ENCODE measurements at regions not wholly inside any gene's neighbourhood (a gene's known extent, or its start where the extent isn't known, plus 50 kb on each side); places are given as distances from the start of the nearest gene placed in this dataset.

GRCh38 chrX:116757491-116757890 is 294.7 kb upstream of the CT83 start:
- TF ChIP-seq POLR2AphosphoS5 (IDR thresholded peaks at IDR 0.05; ENCODE audit: borderline replicate concordance, low read depth, low read length): no peak
- TF ChIP-seq EZH2 (IDR thresholded peaks at IDR 0.05): no peak
- TF ChIP-seq FOXP2 (optimal IDR thresholded peaks at IDR 0.05; ENCODE audit: control extremely low read depth, extremely low read length, insufficient read depth): no peak

Measured in SK-N-MC (cell line).